Right atrium auricular region (tissue), 2 donors: ENCODE measurements at regions not wholly inside any gene's neighbourhood (a gene's known extent, or its start where the extent isn't known, plus 50 kb on each side); places are given as distances from the start of the nearest gene placed in this dataset.

Experiments used
- DNase-seq: peaks from one replicate; pipeline ENCODE4 v3.0.0-alpha.2; 2019; ENCODE audit warnings: low spot score
- H3K27ac ChIP-seq, 2 donors: fragments of 200-600 bp; sonication (generic); 1 replicate in 1 of 2; 2 replicates in 1 of 2; pipeline ENCODE4 v1.5.1; 2016 to 2019
- H3K27me3 ChIP-seq, 2 donors: fragments of 200-600 bp; sonication (generic); one replicate each; pipeline versions ENCODE4 v1.5.1 to v1.6.0; 2017 to 2019
- H3K36me3 ChIP-seq: fragments of 200-600 bp; sonication (generic); one replicate; pipeline ENCODE4 v1.5.1; 2016
- H3K4me1 ChIP-seq, 2 donors: fragments of 200-600 bp; sonication (generic); one replicate each; pipeline versions ENCODE4 v1.5.1 to v1.6.0; 2017 to 2019
- H3K4me3 ChIP-seq, 2 donors: fragments of 200-600 bp; sonication (generic); 1 replicate in 1 of 2; 2 replicates in 1 of 2; pipeline ENCODE4 v1.5.1; 2017 to 2019; ENCODE audit warnings: mild to moderate bottlenecking in 1 of 2, moderate library complexity in 1 of 2
- H3K9me3 ChIP-seq, 2 donors: fragments of 200-600 bp; sonication (generic); one replicate each; pipeline ENCODE4 v1.5.1; 2019
- CTCF ChIP-seq, 2 donors: fragments of 200-600 bp; sonication (generic); IDR thresholded peaks; one replicate each; pipeline ENCODE4 v1.5.1; 2019; ENCODE audit warnings: antibody characterized with exemption in 2 of 2

GRCh38 chr2:56444339-56444738, 260.5 kb downstream of the CCDC85A start:
- no peak for TF ChIP-seq CTCF (IDR thresholded peaks at IDR 0.05)
- no peak for DNase-seq
- no peak overlapping the region for H3K4me3 ChIP-seq

GRCh38 chr2:56448403-56449001, 264.7 kb downstream of the CCDC85A start:
- Histone ChIP-seq H3K4me1 (no peaks in the 10 kb centered on the region), H3K27ac (no peak overlapping the region), H3K9me3 (peaks cover 0 to 16% of the 10 kb centered on the region in 2 donors), H3K36me3 (no peaks in the 10 kb centered on the region), H3K27me3 (no peaks in the 10 kb centered on the region), H3K4me3 (no peak overlapping the region)
- TF ChIP-seq CTCF (IDR thresholded peaks at IDR 0.05), result no peak
- DNase-seq, result no peak

More at GRCh38 chr2:56444339-56444738, 260.5 kb downstream of the CCDC85A start:
- Histone ChIP-seq H3K27me3 (no peaks in the 10 kb centered on the region), H3K9me3 (no peaks in the 10 kb centered on the region), H3K4me1 (no peaks in the 10 kb centered on the region), H3K27ac (no peak overlapping the region), H3K36me3 (no peaks in the 10 kb centered on the region)

- no peaks in the 10 kb centered on the region for H3K36me3 ChIP-seq
- H3K27ac ChIP-seq, result no peak overlapping the region
- no peaks in the 10 kb centered on the region for H3K27me3 ChIP-seq
- H3K9me3 ChIP-seq, result peaks cover 0 to 16% of the 10 kb centered on the region in 2 donors
- TF ChIP-seq CTCF (IDR thresholded peaks at IDR 0.05), result no peak
- H3K4me1 ChIP-seq, result no peaks in the 10 kb centered on the region
- DNase-seq, result no peak
- H3K4me3 ChIP-seq, result no peak overlapping the region
These were observed 265.2 kb downstream of the CCDC85A start for GRCh38 chr2:56449002-56449431.

GRCh38 chr2:56449449-56449860, 265.7 kb downstream of the CCDC85A start:
- Histone ChIP-seq H3K4me1 (no peaks in the 10 kb centered on the region), H3K27ac (no peak overlapping the region), H3K27me3 (no peaks in the 10 kb centered on the region), H3K36me3 (no peaks in the 10 kb centered on the region), H3K9me3 (peaks cover 0 to 16% of the 10 kb centered on the region in 2 donors), H3K4me3 (no peak overlapping the region)
- no peak for TF ChIP-seq CTCF (IDR thresholded peaks at IDR 0.05)
- DNase-seq, result no peak

- TF ChIP-seq CTCF (IDR thresholded peaks at IDR 0.05), result no peak
- Histone ChIP-seq H3K9me3 (peaks cover 0 to 16% of the 10 kb centered on the region in 2 donors), H3K36me3 (no peaks in the 10 kb centered on the region), H3K4me1 (no peaks in the 10 kb centered on the region), H3K27ac (no peak overlapping the region), H3K27me3 (no peaks in the 10 kb centered on the region), H3K4me3 (no peak overlapping the region)
- no peak for DNase-seq
These were observed 266.3 kb downstream of the CCDC85A start for GRCh38 chr2:56450047-56450446.

GRCh38 chr2:56450772-56451171, 267.0 kb downstream of the CCDC85A start:
- Histone ChIP-seq H3K27ac (no peak overlapping the region), H3K4me1 (no peaks in the 10 kb centered on the region), H3K36me3 (no peaks in the 10 kb centered on the region), H3K4me3 (no peak overlapping the region), H3K9me3 (peaks cover 0 to 16% of the 10 kb centered on the region in 2 donors), H3K27me3 (no peaks in the 10 kb centered on the region)
- TF ChIP-seq CTCF (IDR thresholded peaks at IDR 0.05), result no peak
- no peak for DNase-seq
